Globus pallidus (tissue), 1 donor: ENCODE measurements at regions not wholly inside any gene's neighbourhood (a gene's known extent, or its start where the extent isn't known, plus 50 kb on each side); places are given as distances from the start of the nearest gene placed in this dataset.

Source experiments
- DNase-seq: peaks from one replicate; pipeline ENCODE4 v3.0.0-alpha.2; 2015; ENCODE audit warnings: low spot score

- no peak for DNase-seq
These were observed 172.4 kb upstream of the GRIN2B start for GRCh38 chr12:14153803-14154202.

- no peak for DNase-seq
These were observed 175.2 kb upstream of the GRIN2B start for GRCh38 chr12:14156606-14157005.

- DNase-seq = no peak
These were observed 175.8 kb upstream of the GRIN2B start for GRCh38 chr12:14157088-14157747.

GRCh38 chr12:14164266-14164665, 182.9 kb upstream of the GRIN2B start:
- no peak for DNase-seq

- peak; percentile 55 for DNase-seq
These were observed 185.7 kb upstream of the GRIN2B start for GRCh38 chr12:14167005-14167628.

GRCh38 chr12:14169281-14169680, 187.9 kb upstream of the GRIN2B start:
- no peak for DNase-seq

GRCh38 chr12:14171106-14171505, 189.7 kb upstream of the GRIN2B start:
- DNase-seq = no peak

- no peak for DNase-seq
These were observed 190.3 kb upstream of the ATF7IP start for GRCh38 chr12:14175206-14175605.

- peak; percentile 33 for DNase-seq
These were observed 179.9 kb upstream of the ATF7IP start for GRCh38 chr12:14185427-14186192.

GRCh38 chr12:14186193-14186502, 179.3 kb upstream of the ATF7IP start:
- DNase-seq = no peak

- no peak for DNase-seq
These were observed 178.5 kb upstream of the ATF7IP start for GRCh38 chr12:14187002-14187401.

- no peak for DNase-seq
These were observed 177.5 kb upstream of the ATF7IP start for GRCh38 chr12:14187966-14188365.

GRCh38 chr12:14188744-14189143, 176.7 kb upstream of the ATF7IP start:
- DNase-seq = no peak

GRCh38 chr12:14190694-14191093, 174.8 kb upstream of the ATF7IP start:
- no peak for DNase-seq

GRCh38 chr12:14191612-14192011, 173.9 kb upstream of the ATF7IP start:
- no peak for DNase-seq

- no peak for DNase-seq
These were observed 171.8 kb upstream of the ATF7IP start for GRCh38 chr12:14193639-14194038.

- no peak for DNase-seq
These were observed 170.9 kb upstream of the ATF7IP start for GRCh38 chr12:14194572-14194971.

GRCh38 chr12:14199455-14200198, 165.9 kb upstream of the ATF7IP start:
- DNase-seq = no peak

- no peak for DNase-seq
These were observed 164.9 kb upstream of the ATF7IP start for GRCh38 chr12:14200598-14200997.

- DNase-seq = no peak
These were observed 164.2 kb upstream of the ATF7IP start for GRCh38 chr12:14201291-14201690.

GRCh38 chr12:14207905-14208551, 157.5 kb upstream of the ATF7IP start:
- DNase-seq = no peak

- DNase-seq = peak; percentile 60
These were observed 153.5 kb upstream of the ATF7IP start for GRCh38 chr12:14211947-14212387.
